HEK293 (cell line): ENCODE measurements at regions not wholly inside any gene's neighbourhood (a gene's known extent, or its start where the extent isn't known, plus 50 kb on each side); places are given as distances from the start of the nearest gene placed in this dataset.

ENCODE experiments used
- PRDM1 ChIP-seq: fragments of 450-650 bp; formaldehyde crosslinking; IDR thresholded peaks from 2 replicates; pipeline ENCODE4; 2016; ENCODE audit warnings: missing biosample characterization, missing genetic modification characterization
- SP2 ChIP-seq: fragments of 450-650 bp; formaldehyde crosslinking; IDR thresholded peaks from 2 replicates; pipeline ENCODE4 v1.5.1; 2016; ENCODE audit warnings: missing biosample characterization, missing genetic modification characterization
- YY1 ChIP-seq: fragments of 450-650 bp; formaldehyde crosslinking; IDR thresholded peaks from 2 replicates; pipeline ENCODE4 v1.5.1; 2018; ENCODE audit warnings: missing biosample characterization, missing genetic modification characterization
- ZEB2 ChIP-seq: fragments of 450-650 bp; formaldehyde crosslinking; IDR thresholded peaks from 2 replicates; pipeline ENCODE4 v1.5.1; 2016; ENCODE audit warnings: missing biosample characterization, missing genetic modification characterization
- ZNF146 ChIP-seq: fragments of 450-650 bp; formaldehyde crosslinking; IDR thresholded peaks from 2 replicates; pipeline ENCODE4 v1.5.1; 2016; ENCODE audit warnings: missing biosample characterization, missing genetic modification characterization
- ZNF341 ChIP-seq: fragments of 450-650 bp; formaldehyde crosslinking; IDR thresholded peaks from 2 replicates; pipeline ENCODE4; 2016; ENCODE audit warnings: low read depth, missing biosample characterization, missing genetic modification characterization
- ZNF529 ChIP-seq: fragments of 450-650 bp; formaldehyde crosslinking; IDR thresholded peaks from 2 replicates; pipeline ENCODE4 v1.5.1; 2017; ENCODE audit warnings: missing genetic modification characterization, missing biosample characterization; ENCODE audit not compliant: insufficient replicate concordance
- TF ChIP-seq, protein P1 (sequence below): fragments of 450-650 bp; formaldehyde crosslinking; conservative IDR thresholded peaks from 2 replicates; pipeline ENCODE4 v1.5.1; 2016; ENCODE audit warnings: low read depth, missing biosample characterization, missing genetic modification characterization
- TF ChIP-seq, protein P2 (sequence below): fragments of 450-650 bp; formaldehyde crosslinking; IDR thresholded peaks from 2 replicates; pipeline ENCODE4 v1.5.1; 2016; ENCODE audit warnings: missing biosample characterization, missing genetic modification characterization
- TF ChIP-seq, protein P3 (sequence below): fragments of 450-650 bp; formaldehyde crosslinking; IDR thresholded peaks from 2 replicates; pipeline ENCODE4 v1.5.1; 2016; ENCODE audit warnings: missing biosample characterization, missing genetic modification characterization, low read depth

DNA sequence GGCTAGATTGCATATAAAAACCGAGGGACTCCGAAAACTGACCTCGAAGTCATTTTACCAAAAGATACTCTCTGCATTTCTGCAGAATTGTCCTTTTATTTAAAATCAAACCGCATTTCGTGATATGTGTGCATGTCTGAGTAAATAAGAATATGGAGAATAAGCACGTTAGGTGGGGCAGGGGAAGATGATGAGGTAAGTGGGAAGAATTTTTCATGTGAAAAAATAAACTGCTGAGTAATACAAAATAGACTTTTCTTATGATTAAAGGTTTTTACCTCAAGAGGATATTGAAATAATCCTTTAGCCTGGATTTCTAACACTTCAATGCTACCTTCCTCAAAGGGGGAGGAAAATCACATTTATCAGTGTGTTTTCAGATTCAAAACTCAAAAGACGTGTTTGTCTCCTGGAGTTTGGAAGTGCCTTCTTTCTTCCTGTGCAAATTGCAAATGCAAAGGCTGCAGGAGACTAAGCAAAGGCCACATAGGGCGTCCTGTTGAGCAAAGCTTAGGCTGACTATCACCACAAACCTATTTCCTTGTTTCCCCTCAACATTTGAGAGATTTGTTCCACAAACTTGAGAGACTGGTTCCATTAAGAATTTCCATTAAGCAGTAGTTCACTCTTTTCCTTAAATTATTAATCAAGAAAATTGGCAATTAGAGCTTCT, 813.5 kb downstream of the MCTP2 start:
- TF ChIP-seq ZNF341 (tag by site-specific recombination) (no peak), ZNF146 (no peak), ZEB2 (no peak), SP2 (tag by site-specific recombination) (no peak), YY1 (tag by site-specific recombination) (no peak), PRDM1 (tag by site-specific recombination) (no peak), ZNF529 (tag by site-specific recombination) (no peak)
- TF ChIP-seq, protein P1, sequence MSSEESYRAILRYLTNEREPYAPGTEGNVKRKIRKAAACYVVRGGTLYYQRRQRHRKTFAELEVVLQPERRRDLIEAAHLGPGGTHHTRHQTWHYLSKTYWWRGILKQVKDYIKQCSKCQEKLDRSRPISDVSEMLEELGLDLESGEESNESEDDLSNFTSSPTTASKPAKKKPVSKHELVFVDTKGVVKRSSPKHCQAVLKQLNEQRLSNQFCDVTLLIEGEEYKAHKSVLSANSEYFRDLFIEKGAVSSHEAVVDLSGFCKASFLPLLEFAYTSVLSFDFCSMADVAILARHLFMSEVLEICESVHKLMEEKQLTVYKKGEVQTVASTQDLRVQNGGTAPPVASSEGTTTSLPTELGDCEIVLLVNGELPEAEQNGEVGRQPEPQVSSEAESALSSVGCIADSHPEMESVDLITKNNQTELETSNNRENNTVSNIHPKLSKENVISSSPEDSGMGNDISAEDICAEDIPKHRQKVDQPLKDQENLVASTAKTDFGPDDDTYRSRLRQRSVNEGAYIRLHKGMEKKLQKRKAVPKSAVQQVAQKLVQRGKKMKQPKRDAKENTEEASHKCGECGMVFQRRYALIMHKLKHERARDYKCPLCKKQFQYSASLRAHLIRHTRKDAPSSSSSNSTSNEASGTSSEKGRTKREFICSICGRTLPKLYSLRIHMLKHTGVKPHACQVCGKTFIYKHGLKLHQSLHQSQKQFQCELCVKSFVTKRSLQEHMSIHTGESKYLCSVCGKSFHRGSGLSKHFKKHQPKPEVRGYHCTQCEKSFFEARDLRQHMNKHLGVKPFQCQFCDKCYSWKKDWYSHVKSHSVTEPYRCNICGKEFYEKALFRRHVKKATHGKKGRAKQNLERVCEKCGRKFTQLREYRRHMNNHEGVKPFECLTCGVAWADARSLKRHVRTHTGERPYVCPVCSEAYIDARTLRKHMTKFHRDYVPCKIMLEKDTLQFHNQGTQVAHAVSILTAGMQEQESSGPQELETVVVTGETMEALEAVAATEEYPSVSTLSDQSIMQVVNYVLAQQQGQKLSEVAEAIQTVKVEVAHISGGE (tag by site-specific recombination): no peak
- TF ChIP-seq, protein P2, sequence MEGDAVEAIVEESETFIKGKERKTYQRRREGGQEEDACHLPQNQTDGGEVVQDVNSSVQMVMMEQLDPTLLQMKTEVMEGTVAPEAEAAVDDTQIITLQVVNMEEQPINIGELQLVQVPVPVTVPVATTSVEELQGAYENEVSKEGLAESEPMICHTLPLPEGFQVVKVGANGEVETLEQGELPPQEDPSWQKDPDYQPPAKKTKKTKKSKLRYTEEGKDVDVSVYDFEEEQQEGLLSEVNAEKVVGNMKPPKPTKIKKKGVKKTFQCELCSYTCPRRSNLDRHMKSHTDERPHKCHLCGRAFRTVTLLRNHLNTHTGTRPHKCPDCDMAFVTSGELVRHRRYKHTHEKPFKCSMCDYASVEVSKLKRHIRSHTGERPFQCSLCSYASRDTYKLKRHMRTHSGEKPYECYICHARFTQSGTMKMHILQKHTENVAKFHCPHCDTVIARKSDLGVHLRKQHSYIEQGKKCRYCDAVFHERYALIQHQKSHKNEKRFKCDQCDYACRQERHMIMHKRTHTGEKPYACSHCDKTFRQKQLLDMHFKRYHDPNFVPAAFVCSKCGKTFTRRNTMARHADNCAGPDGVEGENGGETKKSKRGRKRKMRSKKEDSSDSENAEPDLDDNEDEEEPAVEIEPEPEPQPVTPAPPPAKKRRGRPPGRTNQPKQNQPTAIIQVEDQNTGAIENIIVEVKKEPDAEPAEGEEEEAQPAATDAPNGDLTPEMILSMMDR: no peak
- TF ChIP-seq, protein P3, sequence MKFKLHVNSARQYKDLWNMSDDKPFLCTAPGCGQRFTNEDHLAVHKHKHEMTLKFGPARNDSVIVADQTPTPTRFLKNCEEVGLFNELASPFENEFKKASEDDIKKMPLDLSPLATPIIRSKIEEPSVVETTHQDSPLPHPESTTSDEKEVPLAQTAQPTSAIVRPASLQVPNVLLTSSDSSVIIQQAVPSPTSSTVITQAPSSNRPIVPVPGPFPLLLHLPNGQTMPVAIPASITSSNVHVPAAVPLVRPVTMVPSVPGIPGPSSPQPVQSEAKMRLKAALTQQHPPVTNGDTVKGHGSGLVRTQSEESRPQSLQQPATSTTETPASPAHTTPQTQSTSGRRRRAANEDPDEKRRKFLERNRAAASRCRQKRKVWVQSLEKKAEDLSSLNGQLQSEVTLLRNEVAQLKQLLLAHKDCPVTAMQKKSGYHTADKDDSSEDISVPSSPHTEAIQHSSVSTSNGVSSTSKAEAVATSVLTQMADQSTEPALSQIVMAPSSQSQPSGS (tag by site-specific recombination): no peak
